GM19351 (cell line): ENCODE measurements at regions not wholly inside any gene's neighbourhood (a gene's known extent, or its start where the extent isn't known, plus 50 kb on each side); places are given as distances from the start of the nearest gene placed in this dataset.
"Not testable (repeated sequence)": the region's sequence is repeated elsewhere in the genome, so short reads cannot be mapped to it uniquely, and the experiment has no call there.

Experiments used
- ATAC-seq: cut with Tn5 transposase; IDR thresholded peaks from one replicate; pipeline ENCODE4 v1.9.1; 2021; ENCODE audit warnings: mild to moderate bottlenecking, moderate library complexity; ENCODE audit not compliant: unreplicated experiment

GRCh38 chr4:77434299-77435092 is 171.1 kb upstream of the CXCL13 start:
- ATAC-seq = no peak

GRCh38 chr4:77437079-77437478 is 168.5 kb upstream of the CXCL13 start:
- no peak for ATAC-seq

- no peak for ATAC-seq
Observed at GRCh38 chr4:77438549-77438948, 167.1 kb upstream of the CXCL13 start.

- no peak for ATAC-seq
Observed at GRCh38 chr4:77443941-77444340, 161.7 kb upstream of the CXCL13 start.

GRCh38 chr4:77445823-77446222 is 159.8 kb upstream of the CXCL13 start:
- ATAC-seq = no peak

GRCh38 chr4:77446601-77447000 is 159.0 kb upstream of the CXCL13 start:
- no peak for ATAC-seq

GRCh38 chr4:77449171-77449570 is 156.4 kb upstream of the CXCL13 start:
- ATAC-seq = no peak

- no peak for ATAC-seq
Observed at GRCh38 chr4:77450006-77450405, 155.6 kb upstream of the CXCL13 start.

- ATAC-seq = no peak
Observed at GRCh38 chr4:77451530-77451929, 154.1 kb upstream of the CXCL13 start.

GRCh38 chr4:77452117-77452516 is 153.5 kb upstream of the CXCL13 start:
- ATAC-seq = not testable (repeated sequence)

- ATAC-seq = no peak
Observed at GRCh38 chr4:77453911-77454310, 151.7 kb upstream of the CXCL13 start.

- ATAC-seq = no peak
Observed at GRCh38 chr4:77454858-77455257, 150.8 kb upstream of the CXCL13 start.

GRCh38 chr4:77464100-77464499 is 141.5 kb upstream of the CXCL13 start:
- ATAC-seq = not testable (repeated sequence)

GRCh38 chr4:77465271-77465670 is 140.3 kb upstream of the CXCL13 start:
- peak; percentile 69 for ATAC-seq

- no peak for ATAC-seq
Observed at GRCh38 chr4:77466430-77466829, 139.2 kb upstream of the CXCL13 start.

GRCh38 chr4:77471821-77472495 is 133.7 kb upstream of the CXCL13 start:
- ATAC-seq = no peak

- ATAC-seq = peak; percentile 83
Observed at GRCh38 chr4:77473509-77473908, 132.1 kb upstream of the CXCL13 start.

- no peak for ATAC-seq
Observed at GRCh38 chr4:77481856-77482255, 123.8 kb upstream of the CXCL13 start.

GRCh38 chr4:77488882-77489281 is 116.7 kb upstream of the CXCL13 start:
- no peak for ATAC-seq

GRCh38 chr4:77493120-77493752 is 112.4 kb upstream of the CXCL13 start:
- ATAC-seq = peak; percentile 86

GRCh38 chr4:77493829-77494551 is 111.6 kb upstream of the CXCL13 start:
- ATAC-seq = peak; percentile 52
